ENCODE measurements at regions not wholly inside any gene's neighbourhood (a gene's known extent, or its start where the extent isn't known, plus 50 kb on each side); places are given as distances from the start of the nearest gene placed in this dataset.

DNA sequence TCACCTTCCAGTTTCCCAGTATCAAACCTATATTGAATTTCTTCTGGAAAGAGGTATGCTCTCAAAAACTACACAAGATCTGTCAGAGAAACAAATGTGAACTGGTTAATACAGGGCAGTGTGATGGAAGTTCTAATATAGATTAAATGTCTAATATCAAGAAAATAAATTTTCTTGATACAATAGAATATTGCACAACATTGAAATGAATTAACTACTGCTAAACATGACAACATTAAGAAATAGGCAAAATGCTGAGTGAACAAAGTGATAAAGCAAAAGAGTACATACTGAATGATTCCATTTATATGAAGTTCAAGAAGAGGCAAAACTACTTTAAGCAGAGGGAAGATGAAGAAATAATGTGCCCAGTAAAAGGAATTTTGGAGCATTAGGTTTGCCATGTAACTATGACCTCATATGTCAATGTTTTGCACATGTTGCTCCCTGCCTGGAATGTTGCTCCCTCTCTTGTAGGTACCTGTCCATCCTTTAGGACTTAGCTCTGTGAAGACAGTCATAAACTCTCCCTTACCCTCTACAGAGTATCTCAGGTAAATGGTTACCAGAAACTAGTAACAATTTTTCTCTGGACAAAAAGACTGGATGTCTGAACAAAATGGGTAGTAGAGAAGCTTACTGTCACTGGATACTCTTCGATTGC lies 339.0 kb downstream of the RAD51AP2 start:
- POLR2A ChIA-PET: no interaction called here
- no peak overlapping the region for H3K4me3 ChIP-seq (ENCODE audit: low read depth in 2 of 2, low read length in 1 of 2)
- no peaks in the 10 kb centered on the region for H3F3A ChIP-seq (replicated peaks; ENCODE audit: insufficient read depth)
- CTCF ChIA-PET: interaction anchor here (0.9 to 3.2 kb wide), 5 partner anchors 8 to 130 kb away, joined by 3 to 21 read pairs (median 6); no protein-coding TSS in a partner anchor
- no peaks in the 10 kb centered on the region for H3K4me1 ChIP-seq (ENCODE audit: control insufficient read depth in 1 of 2, insufficient read depth in 2 of 2, low read depth in 1 of 2, low read length in 1 of 2)
- no peaks in the 10 kb centered on the region for H3K79me2 ChIP-seq (ENCODE audit: insufficient read depth)
- no peaks in the 10 kb centered on the region for H3K27me3 ChIP-seq (ENCODE audit: insufficient read depth)
- H3K36me3 ChIP-seq (replicated peaks in 1 of 2; ENCODE audit: control insufficient read depth in 1 of 2, insufficient read depth in 2 of 2, low read length in 1 of 2): no peaks in the 10 kb centered on the region
- no peak overlapping the region for H3K27ac ChIP-seq (ENCODE audit: low read depth in 2 of 2, low read length in 1 of 2)
- TF ChIP-seq, protein P1, sequence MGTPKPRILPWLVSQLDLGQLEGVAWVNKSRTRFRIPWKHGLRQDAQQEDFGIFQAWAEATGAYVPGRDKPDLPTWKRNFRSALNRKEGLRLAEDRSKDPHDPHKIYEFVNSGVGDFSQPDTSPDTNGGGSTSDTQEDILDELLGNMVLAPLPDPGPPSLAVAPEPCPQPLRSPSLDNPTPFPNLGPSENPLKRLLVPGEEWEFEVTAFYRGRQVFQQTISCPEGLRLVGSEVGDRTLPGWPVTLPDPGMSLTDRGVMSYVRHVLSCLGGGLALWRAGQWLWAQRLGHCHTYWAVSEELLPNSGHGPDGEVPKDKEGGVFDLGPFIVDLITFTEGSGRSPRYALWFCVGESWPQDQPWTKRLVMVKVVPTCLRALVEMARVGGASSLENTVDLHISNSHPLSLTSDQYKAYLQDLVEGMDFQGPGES (IDR thresholded peaks at IDR 0.05; ENCODE audit: low read depth, low read length): no peak
- no peak for TF ChIP-seq SIN3A (IDR thresholded peaks at IDR 0.05; ENCODE audit: borderline replicate concordance, low read depth, low read length)
- TF ChIP-seq NFIC (IDR thresholded peaks at IDR 0.05; ENCODE audit: borderline replicate concordance): no peak
- no peaks in the 10 kb centered on the region for H3K9me3 ChIP-seq
- DNase-seq: no peak
- no peak overlapping the region for H2AFZ ChIP-seq (ENCODE audit: low read depth)
- no peak overlapping the region for H3K4me2 ChIP-seq
- no peaks in the 10 kb centered on the region for H4K20me1 ChIP-seq (ENCODE audit: insufficient read depth)
- H3K9me2 ChIP-seq: no peaks in the 10 kb centered on the region
- 37% methylated on average over 1 of the region's 1 CpG for WGBS (ENCODE audit: low lambda C conversion rate)
- H3K9ac ChIP-seq: no peak overlapping the region

DNA sequence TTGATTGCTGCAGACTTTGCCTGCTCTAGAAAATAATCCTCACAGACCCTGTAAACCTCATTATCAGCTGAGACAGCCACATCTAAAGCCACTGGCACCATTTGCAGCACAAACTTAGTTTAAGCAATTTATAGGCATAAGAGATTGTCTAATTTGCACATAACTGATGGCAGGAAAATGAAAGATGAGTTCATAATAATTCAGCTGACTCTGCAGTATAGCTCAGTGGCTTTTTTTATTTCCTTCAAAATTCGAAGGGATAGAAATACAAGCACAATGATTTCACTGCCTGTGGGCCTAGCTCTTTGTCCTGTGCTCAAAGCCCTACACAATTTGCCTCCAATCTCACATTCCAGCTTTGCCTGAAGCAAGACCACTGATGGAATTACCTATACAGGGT lies 341.2 kb downstream of the RAD51AP2 start:
- H3K4me1 ChIP-seq (ENCODE audit: control insufficient read depth in 1 of 2, insufficient read depth in 2 of 2, low read depth in 1 of 2, low read length in 1 of 2): no peaks in the 10 kb centered on the region
- ChIA-PET CTCF (interaction anchor here (1.0 to 2.3 kb wide), 6 partner anchors 12 to 133 kb away, joined by 3 to 13 read pairs (median 4); no protein-coding TSS in a partner anchor), POLR2A (no interaction called here)

DNA sequence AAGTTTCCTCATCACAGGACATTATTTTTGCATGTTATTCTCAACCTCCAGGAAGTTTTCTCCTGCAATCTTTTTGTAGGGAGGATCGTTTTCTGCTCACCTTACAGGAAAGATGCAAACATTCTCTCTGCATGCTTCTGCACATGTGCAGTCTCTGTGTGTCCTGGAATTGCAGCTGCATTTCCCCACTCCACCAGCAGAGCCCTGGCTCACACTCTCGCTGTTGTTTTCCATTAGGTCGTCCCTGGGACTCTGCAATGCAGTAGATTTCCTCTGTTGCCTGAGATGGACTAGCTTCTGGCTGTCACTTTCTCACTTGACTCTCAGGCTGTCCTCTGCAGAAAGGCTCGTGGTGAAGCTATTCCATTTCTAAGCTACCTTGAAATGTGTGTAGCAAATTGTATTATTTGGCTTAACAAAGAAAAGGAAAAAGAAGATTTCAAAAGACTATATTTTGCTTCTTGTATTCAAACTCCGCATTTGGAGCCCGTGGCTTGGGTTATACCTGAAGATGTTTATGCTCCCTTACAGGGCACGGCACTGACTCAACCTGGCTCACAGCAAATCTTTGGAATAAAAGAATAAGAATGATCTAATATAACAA lies 346.7 kb downstream of the RAD51AP2 start:
- no peaks in the 10 kb centered on the region for H3F3A ChIP-seq (replicated peaks; ENCODE audit: insufficient read depth)
- ChIA-PET POLR2A (no interaction called here), CTCF (interaction anchor here (0.6 to 5.9 kb wide), 44 partner anchors 10 to 505 kb away, joined by 3 to 59 read pairs (median 4); no protein-coding TSS in a partner anchor)
- 28% methylated on average over 7 of the region's 7 CpGs for WGBS (ENCODE audit: low lambda C conversion rate)
- H3K9me2 ChIP-seq: no peaks in the 10 kb centered on the region
- H2AFZ ChIP-seq (ENCODE audit: low read depth): no peak overlapping the region
- no peaks in the 10 kb centered on the region for H3K79me2 ChIP-seq (ENCODE audit: insufficient read depth)
- H3K27ac ChIP-seq (ENCODE audit: low read depth in 2 of 2, low read length in 1 of 2): no peak overlapping the region
- no peaks in the 10 kb centered on the region for H4K20me1 ChIP-seq (ENCODE audit: insufficient read depth)
- H3K9me3 ChIP-seq: no peaks in the 10 kb centered on the region
- peaks cover 0 to 3% of the 10 kb centered on the region in 2 experiments; a peak in 1 of 4 replicates for H3K4me1 ChIP-seq (ENCODE audit: control insufficient read depth in 1 of 2, insufficient read depth in 2 of 2, low read depth in 1 of 2, low read length in 1 of 2)
- no peak overlapping the region for H3K9ac ChIP-seq
- H3K4me2 ChIP-seq: no peak overlapping the region
- peak; percentile 66 for DNase-seq
- no peak overlapping the region; a peak in 1 of 4 replicates for H3K4me3 ChIP-seq (ENCODE audit: low read depth in 2 of 2, low read length in 1 of 2)
- H3K36me3 ChIP-seq (replicated peaks in 1 of 2; ENCODE audit: control insufficient read depth in 1 of 2, insufficient read depth in 2 of 2, low read length in 1 of 2): no peaks in the 10 kb centered on the region
- H3K27me3 ChIP-seq (ENCODE audit: insufficient read depth): no peaks in the 10 kb centered on the region
- no peak for TF ChIP-seq TAF1 (IDR thresholded peaks at IDR 0.05; ENCODE audit: borderline replicate concordance, low read depth, low read length)
- TF ChIP-seq, protein P2, sequence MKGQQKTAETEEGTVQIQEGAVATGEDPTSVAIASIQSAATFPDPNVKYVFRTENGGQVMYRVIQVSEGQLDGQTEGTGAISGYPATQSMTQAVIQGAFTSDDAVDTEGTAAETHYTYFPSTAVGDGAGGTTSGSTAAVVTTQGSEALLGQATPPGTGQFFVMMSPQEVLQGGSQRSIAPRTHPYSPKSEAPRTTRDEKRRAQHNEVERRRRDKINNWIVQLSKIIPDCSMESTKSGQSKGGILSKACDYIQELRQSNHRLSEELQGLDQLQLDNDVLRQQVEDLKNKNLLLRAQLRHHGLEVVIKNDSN (IDR thresholded peaks at IDR 0.05; ENCODE audit: borderline replicate concordance, low read depth): no peak
- no peak for TF ChIP-seq YY1 (IDR thresholded peaks at IDR 0.05; ENCODE audit: low read depth)
- no peak for TF ChIP-seq FOXJ3 (CRISPR knock-in tag; IDR thresholded peaks at IDR 0.05)
- TF ChIP-seq, protein P3, sequence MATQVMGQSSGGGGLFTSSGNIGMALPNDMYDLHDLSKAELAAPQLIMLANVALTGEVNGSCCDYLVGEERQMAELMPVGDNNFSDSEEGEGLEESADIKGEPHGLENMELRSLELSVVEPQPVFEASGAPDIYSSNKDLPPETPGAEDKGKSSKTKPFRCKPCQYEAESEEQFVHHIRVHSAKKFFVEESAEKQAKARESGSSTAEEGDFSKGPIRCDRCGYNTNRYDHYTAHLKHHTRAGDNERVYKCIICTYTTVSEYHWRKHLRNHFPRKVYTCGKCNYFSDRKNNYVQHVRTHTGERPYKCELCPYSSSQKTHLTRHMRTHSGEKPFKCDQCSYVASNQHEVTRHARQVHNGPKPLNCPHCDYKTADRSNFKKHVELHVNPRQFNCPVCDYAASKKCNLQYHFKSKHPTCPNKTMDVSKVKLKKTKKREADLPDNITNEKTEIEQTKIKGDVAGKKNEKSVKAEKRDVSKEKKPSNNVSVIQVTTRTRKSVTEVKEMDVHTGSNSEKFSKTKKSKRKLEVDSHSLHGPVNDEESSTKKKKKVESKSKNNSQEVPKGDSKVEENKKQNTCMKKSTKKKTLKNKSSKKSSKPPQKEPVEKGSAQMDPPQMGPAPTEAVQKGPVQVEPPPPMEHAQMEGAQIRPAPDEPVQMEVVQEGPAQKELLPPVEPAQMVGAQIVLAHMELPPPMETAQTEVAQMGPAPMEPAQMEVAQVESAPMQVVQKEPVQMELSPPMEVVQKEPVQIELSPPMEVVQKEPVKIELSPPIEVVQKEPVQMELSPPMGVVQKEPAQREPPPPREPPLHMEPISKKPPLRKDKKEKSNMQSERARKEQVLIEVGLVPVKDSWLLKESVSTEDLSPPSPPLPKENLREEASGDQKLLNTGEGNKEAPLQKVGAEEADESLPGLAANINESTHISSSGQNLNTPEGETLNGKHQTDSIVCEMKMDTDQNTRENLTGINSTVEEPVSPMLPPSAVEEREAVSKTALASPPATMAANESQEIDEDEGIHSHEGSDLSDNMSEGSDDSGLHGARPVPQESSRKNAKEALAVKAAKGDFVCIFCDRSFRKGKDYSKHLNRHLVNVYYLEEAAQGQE (IDR thresholded peaks at IDR 0.05; ENCODE audit: low read depth, low read length): no peak

More for the DNA sequence above, 341.2 kb downstream of the RAD51AP2 start:
- DNase-seq: no peak
- Histone ChIP-seq H3K79me2 (ENCODE audit: insufficient read depth) (no peaks in the 10 kb centered on the region), H3F3A (replicated peaks; ENCODE audit: insufficient read depth) (no peaks in the 10 kb centered on the region), H3K9ac (no peak overlapping the region), H3K9me3 (no peaks in the 10 kb centered on the region), H3K4me2 (no peak overlapping the region), H3K27me3 (ENCODE audit: insufficient read depth) (no peaks in the 10 kb centered on the region), H2AFZ (ENCODE audit: low read depth) (no peak overlapping the region), H3K36me3 (replicated peaks in 1 of 2; ENCODE audit: control insufficient read depth in 1 of 2, insufficient read depth in 2 of 2, low read length in 1 of 2) (no peaks in the 10 kb centered on the region), H4K20me1 (ENCODE audit: insufficient read depth) (no peaks in the 10 kb centered on the region), H3K9me2 (no peaks in the 10 kb centered on the region), H3K4me3 (ENCODE audit: low read depth in 2 of 2, low read length in 1 of 2) (no peak overlapping the region), H3K27ac (ENCODE audit: low read depth in 2 of 2, low read length in 1 of 2) (no peak overlapping the region)
- TF ChIP-seq MEF2A (IDR thresholded peaks at IDR 0.05; ENCODE audit: borderline replicate concordance, low read depth) (no peak), RFX5 (IDR thresholded peaks at IDR 0.05; ENCODE audit: low read length) (no peak), MXI1 (IDR thresholded peaks at IDR 0.05; ENCODE audit: low read depth, low read length) (no peak)
- TF ChIP-seq, protein P4, sequence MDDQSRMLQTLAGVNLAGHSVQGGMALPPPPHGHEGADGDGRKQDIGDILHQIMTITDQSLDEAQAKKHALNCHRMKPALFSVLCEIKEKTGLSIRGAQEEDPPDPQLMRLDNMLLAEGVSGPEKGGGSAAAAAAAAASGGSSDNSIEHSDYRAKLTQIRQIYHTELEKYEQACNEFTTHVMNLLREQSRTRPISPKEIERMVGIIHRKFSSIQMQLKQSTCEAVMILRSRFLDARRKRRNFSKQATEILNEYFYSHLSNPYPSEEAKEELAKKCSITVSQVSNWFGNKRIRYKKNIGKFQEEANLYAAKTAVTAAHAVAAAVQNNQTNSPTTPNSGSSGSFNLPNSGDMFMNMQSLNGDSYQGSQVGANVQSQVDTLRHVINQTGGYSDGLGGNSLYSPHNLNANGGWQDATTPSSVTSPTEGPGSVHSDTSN (IDR thresholded peaks at IDR 0.05): no peak
- 6% methylated on average over 1 of the region's 1 CpG for WGBS (ENCODE audit: low lambda C conversion rate)
